GM19043 (cell line): ENCODE measurements at regions not wholly inside any gene's neighbourhood (a gene's known extent, or its start where the extent isn't known, plus 50 kb on each side); places are given as distances from the start of the nearest gene placed in this dataset.

Source experiments
- ATAC-seq: cut with Tn5 transposase; IDR thresholded peaks from one replicate; pipeline ENCODE4 v1.9.1; 2021; ENCODE audit warnings: low read depth; ENCODE audit not compliant: unreplicated experiment

DNA sequence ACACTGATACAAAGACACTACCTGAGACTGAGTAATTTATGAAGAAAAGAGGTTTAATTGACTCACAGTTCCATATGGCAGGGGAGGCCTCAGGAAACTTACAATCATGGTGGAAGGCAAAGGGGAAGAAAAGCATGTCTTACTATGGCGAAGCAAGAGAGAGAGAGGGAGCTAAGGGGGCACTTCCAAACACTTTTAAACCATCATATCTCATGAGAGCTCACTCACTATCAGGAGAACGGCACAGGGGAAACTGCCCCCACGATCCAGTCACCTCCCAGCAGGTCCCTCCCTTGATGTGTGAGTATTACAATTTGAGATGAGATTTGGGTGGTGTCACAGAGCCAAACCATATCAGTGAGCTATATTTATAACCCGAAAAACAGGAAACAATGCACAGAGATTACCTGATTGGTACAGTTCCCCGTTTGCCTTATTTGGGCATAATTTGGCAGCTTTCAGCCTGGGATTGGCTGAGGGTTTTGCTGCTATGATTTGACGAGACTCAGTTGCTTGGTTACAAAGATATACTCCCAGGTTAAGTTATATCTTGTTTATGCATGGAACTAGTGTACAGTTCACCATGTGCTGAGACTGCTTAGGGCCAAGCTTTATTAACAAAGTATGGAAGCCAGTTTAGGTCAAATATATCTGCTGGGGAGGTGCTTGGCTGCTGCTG, 184.2 kb downstream of the NR2F2 start:
- no peak for ATAC-seq

DNA sequence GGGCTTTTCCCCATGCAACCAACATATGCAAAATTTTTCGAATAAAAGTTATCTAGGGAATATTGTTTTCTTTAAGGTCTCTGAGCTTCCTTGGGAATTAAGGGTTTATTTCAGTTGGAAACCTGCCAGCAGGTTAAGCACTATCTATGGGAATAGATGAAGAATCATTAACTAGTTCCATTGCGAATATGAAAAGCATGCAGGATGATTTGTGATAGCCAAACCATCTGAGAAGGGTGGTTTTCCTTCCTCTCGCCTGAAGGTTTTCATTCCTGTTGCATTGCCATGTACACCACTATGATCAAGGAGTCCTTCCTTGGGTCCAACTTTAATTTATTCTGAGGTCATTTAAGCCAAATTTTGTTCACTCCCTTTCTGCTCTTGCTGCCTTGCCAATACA, 184.9 kb downstream of the NR2F2 start:
- ATAC-seq = no peak

DNA sequence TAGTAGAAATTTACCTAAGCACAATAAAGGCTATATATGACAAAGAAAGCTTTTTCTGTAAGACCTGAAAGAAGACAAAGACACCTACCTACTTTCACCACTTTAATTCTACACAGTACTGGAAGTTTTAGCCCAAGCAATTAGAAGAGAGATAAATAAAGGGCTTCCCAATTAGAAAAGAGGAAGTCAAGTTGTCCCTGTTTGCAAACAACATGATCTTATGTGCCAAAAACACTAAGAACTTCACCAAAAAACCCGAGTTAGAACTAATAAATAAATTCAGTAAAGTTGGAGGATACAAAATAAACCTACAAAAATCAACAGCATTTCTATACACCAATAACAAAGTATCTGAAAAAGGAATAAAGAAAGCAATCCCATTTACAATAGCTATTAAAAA, 190.9 kb downstream of the NR2F2 start:
- no peak for ATAC-seq

DNA sequence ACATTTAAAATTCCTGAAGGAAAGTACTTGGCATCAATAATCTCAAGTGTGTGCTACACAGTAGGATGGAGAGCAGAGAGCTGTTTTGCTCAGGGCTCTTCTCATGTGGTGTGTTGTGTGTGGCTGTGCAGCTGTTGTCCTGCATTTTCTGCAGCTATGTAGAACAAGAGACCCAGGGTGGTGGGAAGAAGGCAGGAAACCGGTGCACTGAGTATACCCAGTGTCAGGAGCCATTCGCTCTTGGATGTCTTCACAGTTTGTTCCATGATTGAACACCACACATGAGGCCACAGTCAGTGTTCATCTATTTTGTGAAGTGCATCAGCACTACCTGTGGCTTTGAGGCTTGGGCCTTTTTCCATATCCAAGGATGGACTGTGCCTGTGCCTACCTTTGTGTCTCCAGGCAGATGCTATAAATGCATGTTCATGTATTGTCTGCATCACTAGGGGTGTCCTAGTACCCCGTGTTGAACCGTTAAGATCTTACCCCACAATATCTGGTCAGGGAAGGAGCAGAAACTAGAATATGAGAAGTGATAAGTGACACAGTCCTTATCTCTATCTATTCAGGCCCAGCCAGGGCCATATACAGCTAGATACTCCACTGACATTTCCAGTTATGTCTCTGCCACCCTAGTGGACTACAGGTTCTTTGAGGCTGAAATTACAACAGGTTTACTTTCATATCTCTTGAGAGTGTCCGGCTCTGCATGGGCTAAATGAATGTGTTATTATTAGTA, 194.3 kb downstream of the NR2F2 start:
- ATAC-seq = no peak

DNA sequence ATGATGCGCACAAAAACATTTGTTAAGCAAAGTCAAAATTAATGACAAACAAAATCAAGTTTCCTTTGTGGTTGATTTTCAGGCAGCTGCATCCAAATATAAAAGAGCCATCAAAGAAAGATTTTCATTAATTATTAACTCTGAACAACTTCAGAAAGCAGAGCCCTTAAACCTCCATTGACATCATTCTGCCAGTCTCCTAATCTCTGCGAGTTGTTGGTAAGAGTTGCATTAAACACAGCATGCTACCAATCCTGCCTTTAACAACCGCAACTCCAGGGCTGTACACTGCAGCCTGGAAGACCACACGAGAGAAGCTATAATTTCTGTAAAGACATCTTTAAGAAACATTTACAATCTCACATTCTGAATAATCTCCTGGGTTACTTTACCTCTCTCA, 204.6 kb downstream of the NR2F2 start:
- ATAC-seq = no peak

DNA sequence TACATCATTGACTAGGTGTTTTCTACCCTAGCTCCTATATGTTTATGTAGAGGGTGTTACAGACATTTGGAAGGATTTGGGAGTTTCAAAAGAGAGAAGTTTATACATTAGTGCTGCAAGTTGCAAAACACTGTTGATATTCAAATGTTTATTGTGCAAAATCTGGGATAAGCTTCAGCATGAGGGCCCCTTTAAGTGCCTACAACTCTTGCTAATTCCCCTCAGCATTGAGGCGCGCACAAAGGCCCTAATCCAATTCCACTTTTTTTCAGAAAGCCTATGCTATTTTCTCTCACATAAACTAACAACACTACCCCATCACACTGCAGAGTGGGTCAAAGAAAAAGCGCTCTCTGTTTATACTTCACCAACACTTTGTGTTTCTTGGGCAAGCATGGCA, 208.0 kb downstream of the NR2F2 start:
- no peak for ATAC-seq

DNA sequence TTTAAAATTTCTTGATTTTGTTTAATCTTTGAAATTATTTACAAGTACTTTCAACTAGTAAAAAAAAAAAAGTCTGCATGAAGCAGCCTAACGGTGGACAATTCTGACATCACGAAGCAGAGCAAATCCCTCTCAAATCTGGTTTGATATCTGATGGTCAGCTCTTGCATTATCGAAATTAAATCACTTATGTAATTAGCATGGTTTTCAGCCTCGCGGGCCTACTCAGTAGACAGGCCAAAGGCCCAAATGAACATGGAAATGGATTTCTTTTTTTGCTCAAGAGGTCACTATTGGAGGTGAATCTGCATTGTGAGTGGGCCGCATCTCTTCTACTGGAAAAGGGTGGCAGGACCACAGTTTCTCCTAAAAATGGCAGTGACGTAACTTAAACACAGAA, 209.8 kb downstream of the NR2F2 start:
- ATAC-seq = no peak

DNA sequence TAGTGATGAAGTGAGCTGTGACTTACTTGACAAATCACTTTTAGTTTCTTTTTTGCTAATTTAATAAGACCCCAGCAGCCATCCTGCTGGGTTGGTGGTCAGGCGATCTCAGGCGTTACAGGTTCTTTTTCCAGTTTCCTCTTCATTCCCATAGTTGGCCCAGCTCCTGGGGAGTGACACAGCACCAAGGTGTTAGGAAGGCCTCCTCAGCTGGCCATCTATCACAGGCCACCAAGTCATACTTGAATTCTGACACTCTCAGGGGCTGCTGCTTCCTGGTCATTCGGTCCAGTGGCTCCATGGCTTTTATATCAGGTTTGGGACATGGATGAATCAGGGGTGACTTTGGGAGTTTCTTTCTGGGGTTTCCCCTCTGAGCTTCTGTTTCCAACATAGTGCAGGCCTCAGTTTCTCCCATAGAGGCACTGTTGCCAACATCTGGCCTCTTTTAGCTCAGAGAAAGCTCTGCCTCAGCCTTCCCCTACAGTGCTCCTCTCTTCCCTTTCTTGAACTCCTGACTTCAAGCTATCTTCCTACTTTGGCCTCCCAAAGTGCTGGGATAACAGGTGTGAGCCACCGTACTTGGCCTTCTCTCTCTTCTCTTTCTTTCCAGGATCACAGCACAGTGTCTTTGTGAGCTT, 211.8 kb downstream of the NR2F2 start:
- no peak for ATAC-seq

DNA sequence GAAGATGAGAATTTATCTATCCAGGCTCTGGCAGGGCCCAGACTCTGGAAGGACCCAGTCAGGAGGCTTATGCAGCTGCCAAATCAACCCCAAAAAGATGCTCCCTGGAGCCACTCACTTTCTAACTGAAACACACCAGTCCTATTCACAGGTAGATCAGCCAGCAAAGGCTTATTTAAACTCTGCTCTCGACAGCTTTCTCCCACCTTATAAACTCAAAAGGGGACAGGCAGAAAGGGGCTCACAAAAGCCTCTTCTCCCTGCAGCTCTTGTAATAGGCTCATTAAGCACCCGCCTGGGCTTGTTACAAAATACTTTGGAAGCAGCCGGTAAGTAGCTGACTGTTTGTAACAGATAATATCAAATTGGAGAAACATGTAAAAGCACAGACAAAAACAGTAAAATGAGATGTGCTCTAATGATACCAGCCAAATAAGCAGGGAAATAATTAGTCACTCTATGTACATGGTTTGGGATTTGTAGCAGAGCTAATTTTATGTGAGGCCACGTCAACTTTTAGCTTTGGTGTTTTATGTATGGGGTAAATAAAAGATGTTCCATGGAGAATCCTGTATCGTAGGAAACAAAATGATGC, 213.8 kb downstream of the NR2F2 start:
- no peak for ATAC-seq

DNA sequence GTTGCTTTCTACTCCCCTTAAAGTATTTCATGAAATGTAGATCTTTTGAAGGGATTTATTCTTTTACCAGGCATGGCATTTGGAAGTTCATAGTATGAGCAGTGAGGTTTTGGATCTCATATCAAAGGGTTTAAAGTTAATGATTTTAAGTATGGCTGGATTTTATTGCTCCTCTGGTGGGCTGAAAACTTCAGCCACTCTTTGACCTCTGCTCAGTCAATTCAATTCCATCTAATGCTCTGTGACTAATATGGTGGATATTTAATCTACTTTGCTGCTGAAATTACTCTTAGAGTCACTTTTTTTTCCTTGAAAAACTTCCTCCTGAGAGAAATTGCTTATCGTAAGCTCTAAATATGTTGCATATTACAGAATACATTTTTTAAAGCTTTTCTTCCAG, 218.6 kb downstream of the NR2F2 start:
- ATAC-seq = no peak

DNA sequence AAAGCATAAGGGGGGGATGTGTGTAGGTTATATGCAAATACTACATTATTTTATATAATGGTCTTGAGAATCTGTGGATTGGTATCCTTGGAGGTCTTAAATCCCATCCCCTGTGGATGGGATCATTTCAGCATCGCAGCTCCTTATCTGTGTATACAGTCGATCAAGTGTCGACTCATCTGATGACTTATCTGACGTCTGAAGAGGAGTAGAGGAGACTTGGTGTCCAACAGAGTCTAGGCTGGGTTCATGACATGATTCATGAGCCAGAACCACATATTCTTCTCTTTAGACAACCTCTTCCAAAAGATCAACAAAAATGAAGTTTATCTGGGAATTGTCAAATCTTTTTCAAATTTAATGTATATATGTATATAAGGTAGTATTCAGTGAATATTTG, 220.7 kb downstream of the NR2F2 start:
- ATAC-seq = no peak

DNA sequence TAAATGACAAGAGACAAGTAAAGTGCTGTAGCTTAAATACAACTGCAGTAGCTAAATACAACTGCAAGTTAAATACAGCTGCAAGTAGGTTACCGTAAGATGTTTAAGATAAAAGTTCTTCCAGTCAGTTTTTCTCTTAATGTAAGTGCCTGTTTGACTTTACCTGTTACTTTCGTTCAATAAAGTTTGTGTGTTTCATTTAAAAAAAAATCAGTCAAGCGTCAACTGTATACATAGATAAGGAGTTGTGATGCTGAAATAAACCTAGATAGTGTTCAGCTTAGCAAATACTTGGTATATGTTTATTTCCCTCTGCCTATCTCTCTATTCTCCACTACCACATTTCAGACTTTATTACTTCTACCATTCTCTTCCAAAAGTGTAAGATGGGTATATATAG, 221.2 kb downstream of the NR2F2 start:
- ATAC-seq = no peak

DNA sequence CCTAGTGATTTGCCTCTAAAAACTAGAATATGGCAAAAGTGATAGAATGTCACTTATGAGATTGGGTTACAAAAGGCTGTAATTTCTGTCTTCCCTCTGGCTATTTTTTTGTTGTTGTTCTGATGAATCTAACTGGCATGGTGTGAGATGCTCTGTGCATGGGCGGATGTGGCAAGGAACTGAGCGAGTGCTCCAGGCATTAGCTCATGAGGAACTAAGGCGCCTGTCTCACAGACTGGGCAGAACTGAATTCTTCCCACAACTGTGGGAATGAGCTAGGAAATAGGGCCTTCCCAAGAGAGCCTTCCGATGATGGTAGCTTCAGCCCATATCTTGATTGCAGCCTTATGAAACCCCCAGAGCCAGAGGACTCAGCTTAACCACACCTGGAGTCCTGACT, 222.5 kb downstream of the NR2F2 start:
- no peak for ATAC-seq

DNA sequence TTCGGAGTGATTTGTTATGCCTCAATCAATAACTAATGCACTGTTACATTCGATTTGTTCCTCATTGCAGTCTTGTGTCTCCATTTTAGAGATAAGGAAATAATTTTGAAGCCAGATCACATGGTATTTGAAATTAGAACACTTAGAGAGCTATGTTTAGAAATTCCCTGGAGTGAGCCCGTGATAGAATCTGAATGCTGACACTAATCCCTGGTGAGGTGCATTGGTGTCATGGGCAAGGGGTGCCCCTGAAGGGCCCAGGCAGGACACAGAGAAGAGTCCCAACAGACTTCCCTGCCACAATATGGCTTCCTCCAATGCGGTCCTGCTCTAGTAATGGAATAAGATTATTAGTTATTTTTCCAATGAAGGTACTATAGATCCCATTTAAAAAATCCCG, 223.0 kb downstream of the NR2F2 start:
- no peak for ATAC-seq

DNA sequence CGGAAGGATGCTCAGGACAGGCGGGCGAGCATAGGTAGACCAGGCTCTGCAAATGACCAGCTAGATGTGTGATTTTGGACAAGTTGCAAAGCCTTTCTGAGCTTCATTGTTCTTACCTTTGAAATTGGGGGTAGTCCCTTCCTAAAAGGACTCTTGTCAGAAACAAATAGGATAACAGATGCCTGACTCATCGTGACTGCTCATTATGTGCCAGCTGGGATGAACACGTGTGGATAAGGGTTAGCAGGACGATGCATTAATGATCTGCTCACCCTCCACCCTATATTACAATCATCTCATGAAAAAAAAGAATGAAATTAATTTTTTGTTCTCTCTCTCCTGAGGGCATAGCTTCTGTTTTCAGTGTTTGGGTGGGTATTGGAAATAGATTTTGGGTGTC, 223.4 kb downstream of the NR2F2 start:
- no peak for ATAC-seq

DNA sequence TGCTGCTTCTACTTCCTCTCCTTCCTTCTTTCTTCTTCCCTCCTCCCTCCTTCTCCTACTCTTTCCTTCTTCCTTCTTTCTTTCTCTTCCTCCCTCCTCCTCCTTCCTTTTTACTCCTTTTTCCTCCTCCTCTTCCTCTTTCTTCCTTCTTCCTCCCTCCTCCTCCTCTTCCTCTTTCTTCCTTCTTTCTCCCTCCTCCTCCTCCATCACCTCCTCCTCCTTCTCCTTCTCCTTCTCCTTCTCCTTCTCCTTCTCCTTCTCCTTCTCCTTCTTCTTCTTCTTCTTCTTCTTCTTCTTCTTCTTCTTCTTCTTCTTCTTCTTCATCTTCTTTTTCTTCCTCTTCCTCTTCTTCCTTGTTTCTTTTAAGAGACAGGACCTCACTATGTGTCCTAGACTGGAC, 224.0 kb downstream of the NR2F2 start:
- no peak for ATAC-seq

DNA sequence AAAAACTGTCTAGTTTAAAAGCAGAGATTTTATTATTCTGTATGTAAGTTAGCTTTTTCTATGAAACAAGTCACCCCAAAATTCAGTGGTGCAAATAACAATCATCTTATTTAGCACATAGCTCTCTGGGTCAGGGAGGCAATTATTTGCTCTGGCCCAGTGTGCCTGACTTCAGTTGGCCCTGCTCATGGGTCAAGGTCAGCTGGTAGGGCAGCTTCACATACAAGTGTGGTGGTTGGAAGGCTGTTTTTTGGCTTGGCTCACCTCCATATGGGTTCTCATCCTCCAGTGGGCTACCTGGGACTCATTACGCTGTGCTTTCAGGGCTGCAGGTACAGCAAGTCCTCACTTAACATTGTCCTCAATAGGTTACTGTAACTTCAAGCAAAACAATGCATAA, 228.6 kb downstream of the NR2F2 start:
- ATAC-seq = no peak

DNA sequence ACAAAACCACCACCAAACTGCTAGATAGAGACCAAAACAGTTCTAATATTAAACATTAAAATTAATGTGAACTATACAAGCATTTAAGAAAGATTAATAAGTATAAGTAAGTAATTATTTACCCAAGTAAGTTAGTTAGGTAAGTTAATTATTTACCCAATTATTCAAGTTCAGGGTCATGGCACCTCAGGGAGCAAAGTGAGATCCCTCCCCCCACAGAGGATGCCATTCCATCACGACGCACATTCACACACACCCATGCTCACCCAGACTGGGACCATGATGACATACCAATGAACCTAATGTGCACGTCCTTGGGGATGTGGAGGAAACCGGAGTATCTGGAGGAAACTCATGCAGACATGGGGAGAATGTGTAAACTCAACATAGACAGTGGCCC, 229.1 kb downstream of the NR2F2 start:
- no peak for ATAC-seq

DNA sequence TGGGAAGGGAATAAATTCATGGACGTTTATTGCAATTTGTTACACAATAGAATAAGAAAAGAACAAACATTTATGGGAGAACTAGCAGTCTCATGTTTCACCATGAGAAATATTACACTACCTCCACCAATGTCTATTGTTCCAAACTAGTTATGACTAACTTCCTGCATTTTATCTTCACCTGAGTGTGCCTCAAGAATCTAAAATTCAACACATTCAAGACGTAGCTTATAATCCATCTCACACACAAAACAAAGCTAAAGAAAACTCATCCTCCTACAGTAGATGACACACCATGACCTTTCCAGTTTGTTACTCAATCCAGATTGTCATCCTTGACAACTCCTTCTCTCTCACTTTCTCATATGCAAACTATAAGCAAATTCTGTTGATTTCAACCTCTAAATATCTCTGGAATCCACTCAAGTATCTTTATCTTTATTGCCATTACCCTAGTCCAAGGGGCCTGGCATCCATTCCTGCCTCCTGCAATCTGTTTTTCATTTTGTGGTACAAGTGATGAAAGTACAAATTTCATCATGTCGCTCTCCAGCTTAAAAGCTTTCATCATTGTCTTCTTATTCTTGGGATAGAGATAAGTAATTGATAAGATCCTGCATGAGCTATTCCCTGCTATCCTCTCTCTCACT, 229.9 kb downstream of the NR2F2 start:
- no peak for ATAC-seq

DNA sequence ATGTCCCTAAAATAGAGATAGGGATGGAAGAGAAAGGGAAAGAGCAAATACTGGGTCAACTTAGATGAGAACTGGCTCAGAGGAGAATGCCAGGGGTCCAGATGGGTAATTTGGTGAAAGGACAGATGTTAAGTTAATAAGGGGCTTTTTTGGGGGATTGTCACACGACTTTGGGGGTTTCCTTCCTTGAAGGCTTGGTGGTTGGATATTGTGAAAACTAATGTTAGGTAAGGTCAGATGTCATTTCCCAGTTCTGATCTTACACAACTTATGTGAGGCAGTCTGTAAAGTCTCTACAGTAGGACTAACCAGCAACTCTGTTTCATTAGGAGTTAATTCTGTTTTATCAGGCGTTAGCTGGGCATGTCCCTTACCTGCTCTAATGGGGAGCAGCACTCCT, 231.1 kb downstream of the NR2F2 start:
- ATAC-seq = no peak

DNA sequence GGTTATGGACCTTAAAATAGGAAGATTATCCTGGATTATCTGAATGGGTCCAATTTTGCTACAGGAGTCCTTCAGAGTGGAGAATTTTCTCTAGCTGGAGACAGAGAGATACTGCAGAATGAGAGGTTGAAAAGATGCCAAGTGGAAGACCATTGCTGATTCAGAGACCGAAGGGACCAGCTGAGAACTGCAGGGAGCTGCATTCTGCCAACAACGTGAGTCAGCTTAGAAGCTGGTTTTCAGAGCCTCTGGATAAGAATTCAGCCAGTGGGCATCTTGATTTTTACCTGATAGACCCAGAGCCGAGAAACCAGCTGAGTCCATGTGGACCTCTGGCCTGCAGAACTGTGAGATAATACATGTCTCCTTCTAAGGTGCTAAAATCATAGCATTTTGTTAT, 234.0 kb downstream of the NR2F2 start:
- ATAC-seq = no peak
